Breast epithelium (tissue), 3 donors: ENCODE measurements at regions not wholly inside any gene's neighbourhood (a gene's known extent, or its start where the extent isn't known, plus 50 kb on each side); places are given as distances from the start of the nearest gene placed in this dataset.

ENCODE experiments used
- CTCF ChIP-seq, 3 donors: fragments of 450-650 bp; IDR thresholded peaks; one replicate each; pipeline ENCODE4 v1.5.1; 2016 to 2017; ENCODE audit warnings: antibody characterized with exemption in 3 of 3, mild to moderate bottlenecking in 3 of 3, moderate library complexity in 3 of 3
- POLR2A ChIP-seq: fragments of 450-650 bp; IDR thresholded peaks from one replicate; pipeline ENCODE4 v1.6.1; 2016; ENCODE audit warnings: antibody characterized with exemption, mild to moderate bottlenecking, moderate library complexity

GRCh38 chr11:45095691-45096010, 50.8 kb upstream of the PRDM11 start:
- TF ChIP-seq POLR2A = no peak
- no peak for TF ChIP-seq CTCF (IDR thresholded peaks at IDR 0.05)
